PC-9 (cell line): ENCODE measurements at regions not wholly inside any gene's neighbourhood (a gene's known extent, or its start where the extent isn't known, plus 50 kb on each side); places are given as distances from the start of the nearest gene placed in this dataset.

Experiments used
- EZH2 ChIP-seq: fragments of 200-600 bp; sonication (generic); IDR thresholded peaks from 2 replicates; pipeline ENCODE4 v1.8.0; 2017; ENCODE audit warnings: antibody characterized with exemption, low read depth
- TF ChIP-seq, protein P1 (sequence below): fragments of 200-600 bp; sonication (generic); conservative IDR thresholded peaks from 2 replicates; pipeline ENCODE4 v1.6.1; 2017; ENCODE audit warnings: mixed run types, antibody characterized with exemption, mild to moderate bottlenecking, moderate library complexity

DNA sequence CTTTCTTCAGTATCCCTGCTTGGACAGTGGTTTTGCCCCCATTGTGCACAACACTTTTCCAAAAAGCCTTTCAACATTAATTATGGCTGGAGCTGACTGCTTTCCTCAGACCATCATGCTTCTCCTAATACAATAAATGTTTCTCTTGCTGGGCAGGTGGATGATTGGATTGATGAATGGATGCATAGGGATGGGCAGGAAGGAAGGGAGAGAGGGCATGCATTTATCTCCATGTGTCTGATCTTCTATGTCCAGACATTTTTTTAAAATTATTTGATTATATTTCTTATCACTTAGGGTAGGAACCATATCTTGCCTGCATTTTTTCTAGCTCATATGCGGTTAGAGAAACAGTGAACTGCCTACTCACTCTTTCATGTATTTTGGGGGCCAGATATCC, 218.5 kb downstream of the PRL start:
- TF ChIP-seq, protein P1, sequence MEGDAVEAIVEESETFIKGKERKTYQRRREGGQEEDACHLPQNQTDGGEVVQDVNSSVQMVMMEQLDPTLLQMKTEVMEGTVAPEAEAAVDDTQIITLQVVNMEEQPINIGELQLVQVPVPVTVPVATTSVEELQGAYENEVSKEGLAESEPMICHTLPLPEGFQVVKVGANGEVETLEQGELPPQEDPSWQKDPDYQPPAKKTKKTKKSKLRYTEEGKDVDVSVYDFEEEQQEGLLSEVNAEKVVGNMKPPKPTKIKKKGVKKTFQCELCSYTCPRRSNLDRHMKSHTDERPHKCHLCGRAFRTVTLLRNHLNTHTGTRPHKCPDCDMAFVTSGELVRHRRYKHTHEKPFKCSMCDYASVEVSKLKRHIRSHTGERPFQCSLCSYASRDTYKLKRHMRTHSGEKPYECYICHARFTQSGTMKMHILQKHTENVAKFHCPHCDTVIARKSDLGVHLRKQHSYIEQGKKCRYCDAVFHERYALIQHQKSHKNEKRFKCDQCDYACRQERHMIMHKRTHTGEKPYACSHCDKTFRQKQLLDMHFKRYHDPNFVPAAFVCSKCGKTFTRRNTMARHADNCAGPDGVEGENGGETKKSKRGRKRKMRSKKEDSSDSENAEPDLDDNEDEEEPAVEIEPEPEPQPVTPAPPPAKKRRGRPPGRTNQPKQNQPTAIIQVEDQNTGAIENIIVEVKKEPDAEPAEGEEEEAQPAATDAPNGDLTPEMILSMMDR: no peak
- TF ChIP-seq EZH2: no peak
